NCI-H1417 treated with DMSO at 0.1 percent for 48 hours (cell line): ENCODE measurements at regions not wholly inside any gene's neighbourhood (a gene's known extent, or its start where the extent isn't known, plus 50 kb on each side); places are given as distances from the start of the nearest gene placed in this dataset.
"Not testable (repeated sequence)": the region's sequence is repeated elsewhere in the genome, so short reads cannot be mapped to it uniquely, and the experiment has no call there.

Experiments used
- DNase-seq: peaks from one replicate; lab custom pipeline; 2025; lab: John Stamatoyannopoulos, UW

DNA sequence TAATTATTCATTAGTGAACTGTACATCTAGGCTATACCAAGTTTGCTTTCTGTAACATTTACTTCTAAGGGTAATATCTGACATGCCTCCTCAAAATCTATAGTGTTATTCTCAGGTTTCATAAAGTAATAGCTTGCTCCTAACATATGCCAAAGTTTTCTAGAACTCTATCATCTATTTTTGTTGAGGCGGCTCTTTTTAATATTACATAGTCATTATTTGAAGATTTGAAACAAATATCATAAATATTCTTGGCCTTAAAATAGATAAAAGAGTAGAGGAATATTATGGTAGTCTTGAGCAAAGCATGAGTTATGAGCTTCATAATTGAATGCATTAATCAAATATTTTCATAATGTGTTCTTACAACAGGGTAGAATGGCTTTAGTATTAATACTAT is 327.2 kb upstream of the KCND2 start:
- no peak for DNase-seq

DNA sequence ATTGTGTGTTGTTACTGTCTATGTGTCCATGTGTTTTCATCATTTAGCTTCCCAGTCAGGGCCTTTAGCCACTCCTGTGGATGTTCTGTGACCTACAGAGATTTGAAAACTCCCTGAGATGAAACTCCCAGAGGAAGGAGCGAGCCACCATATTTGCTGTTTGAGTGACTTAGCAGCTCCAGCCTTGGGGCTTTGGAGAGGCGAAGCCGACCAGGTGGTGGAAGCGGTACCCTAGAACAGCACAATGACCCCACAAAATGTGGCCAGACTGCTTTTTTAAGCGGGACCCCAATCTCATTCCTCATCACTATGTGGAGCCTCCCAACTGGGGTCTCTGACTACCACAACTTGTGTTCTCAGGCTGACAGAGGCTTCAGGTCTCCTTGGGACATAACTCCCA is 323.9 kb upstream of the KCND2 start:
- DNase-seq, result no peak

DNA sequence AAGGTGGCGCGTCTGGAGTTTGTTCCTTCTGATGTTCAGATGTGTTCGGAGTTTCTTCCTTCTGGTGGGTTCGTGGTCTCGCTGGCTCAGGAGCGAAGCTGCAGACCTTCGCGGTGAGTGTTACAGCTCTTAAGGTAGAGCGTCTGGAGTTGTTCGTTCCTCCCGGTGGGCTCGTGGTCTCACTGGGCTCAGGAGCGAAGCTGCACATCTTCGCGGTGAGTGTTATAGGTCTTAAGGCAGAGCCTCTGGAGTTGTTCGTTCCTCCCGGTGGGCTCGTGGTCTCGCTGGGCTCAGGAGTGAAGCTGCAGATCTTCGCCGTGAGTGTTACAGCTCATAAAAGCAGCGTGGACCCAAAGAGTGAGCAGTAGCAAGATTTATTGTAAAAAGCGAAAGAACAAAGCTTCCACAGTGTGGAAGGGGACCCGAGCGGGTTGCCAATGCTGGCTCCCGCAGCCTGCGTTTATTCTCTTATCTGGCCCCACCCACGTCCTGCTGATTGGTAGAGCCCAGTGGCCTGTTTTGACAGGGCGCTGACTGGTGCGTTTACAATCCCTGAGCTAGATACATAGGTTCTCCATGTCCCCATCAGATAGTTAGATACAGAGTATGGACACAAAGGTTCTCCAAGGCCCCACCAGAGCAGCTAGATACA is 322.5 kb upstream of the KCND2 start:
- not testable (repeated sequence) for DNase-seq

DNA sequence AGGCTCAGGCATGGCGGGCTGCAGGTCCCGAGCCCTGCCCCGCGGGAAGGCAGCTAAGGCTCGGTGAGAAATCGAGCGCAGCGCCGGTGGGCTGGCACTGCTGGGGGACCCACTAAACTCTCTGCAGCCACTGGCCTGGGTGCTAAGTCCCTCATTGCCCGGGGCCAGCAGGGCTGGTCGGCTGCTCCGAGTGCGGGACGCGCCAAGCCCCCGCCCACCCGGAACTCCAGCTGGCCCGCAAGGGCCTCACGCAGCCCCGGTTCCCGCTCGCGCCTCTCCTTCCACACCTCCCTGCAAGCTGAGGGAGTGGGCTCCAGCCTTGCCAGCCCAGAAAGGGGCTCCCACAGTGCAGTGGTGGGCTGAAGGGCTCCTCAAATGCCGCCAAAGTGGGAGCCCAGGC is 321.4 kb upstream of the KCND2 start:
- not testable (repeated sequence) for DNase-seq

DNA sequence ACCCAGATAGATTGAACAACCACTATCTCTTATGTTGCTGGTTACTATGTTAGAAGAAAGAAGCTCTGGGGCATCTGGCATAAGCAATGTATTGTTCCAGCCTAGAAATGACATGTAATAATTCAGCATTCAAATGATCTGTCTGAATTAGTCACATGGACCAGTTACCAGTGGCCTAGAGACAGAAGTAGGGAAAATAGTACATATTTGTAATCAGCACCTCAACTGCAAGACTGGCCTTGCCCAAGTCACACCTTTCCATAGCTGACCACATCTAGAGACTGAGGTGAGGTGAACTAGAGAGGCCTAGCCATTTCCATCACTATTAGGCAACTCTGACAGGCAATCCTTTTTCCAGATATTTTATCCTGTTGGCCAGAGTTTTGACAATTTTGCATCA is 315.6 kb upstream of the KCND2 start:
- no peak for DNase-seq

DNA sequence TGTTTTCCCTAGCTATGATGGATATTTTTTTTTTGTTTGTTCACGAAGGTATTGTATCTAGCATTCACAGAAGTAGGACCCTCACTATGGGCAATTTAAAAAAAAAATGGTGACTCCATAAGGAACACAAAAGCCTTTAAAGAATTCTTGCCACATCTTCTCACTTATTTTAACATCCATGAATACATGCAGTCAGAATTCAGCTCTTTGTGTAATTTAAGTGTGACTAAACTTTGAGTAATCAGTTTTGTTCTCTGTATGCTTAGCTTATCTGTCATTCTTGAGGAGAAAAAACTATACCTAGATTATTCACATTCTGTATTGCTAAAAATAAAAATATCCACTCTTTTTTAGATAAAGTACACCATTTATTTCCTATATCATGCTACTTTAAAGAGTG is 313.2 kb upstream of the KCND2 start:
- no peak for DNase-seq

DNA sequence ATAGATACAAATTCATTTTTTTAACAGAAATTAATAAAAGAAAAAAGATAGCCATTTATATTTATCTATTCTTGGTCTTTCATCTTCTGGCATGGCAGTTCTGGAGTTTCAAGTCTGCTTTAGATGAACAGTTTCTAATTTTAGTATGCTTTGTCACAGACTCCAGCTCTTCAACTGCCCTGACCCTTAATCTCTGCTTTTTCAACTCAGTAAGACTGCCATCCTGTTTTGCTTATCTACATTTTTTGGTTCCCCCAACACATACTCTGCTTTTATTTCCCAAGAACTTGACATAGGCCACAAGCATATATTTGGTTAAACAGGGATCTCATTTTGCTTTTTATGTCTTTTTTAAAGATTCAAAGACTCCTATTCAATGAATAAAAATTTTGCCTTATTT is 309.3 kb upstream of the KCND2 start:
- no peak for DNase-seq

DNA sequence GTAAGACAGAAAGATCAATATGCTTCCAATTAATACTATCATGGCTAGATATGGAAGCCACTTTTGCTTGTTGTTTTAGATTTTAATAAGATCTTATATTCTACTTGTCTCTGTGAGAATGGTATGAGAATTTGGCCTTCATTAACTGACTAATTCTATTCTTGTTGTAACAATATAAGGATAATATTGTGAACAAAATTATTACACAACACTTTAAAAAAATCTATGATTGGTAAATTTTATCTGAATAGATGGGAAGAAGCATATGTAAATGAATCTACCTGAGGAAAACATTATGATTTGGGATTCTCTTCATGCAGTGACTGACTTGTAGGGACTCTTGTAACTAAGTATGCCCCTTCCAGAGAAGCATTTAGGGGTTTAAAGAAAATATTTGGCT is 308.9 kb upstream of the KCND2 start:
- no peak for DNase-seq

DNA sequence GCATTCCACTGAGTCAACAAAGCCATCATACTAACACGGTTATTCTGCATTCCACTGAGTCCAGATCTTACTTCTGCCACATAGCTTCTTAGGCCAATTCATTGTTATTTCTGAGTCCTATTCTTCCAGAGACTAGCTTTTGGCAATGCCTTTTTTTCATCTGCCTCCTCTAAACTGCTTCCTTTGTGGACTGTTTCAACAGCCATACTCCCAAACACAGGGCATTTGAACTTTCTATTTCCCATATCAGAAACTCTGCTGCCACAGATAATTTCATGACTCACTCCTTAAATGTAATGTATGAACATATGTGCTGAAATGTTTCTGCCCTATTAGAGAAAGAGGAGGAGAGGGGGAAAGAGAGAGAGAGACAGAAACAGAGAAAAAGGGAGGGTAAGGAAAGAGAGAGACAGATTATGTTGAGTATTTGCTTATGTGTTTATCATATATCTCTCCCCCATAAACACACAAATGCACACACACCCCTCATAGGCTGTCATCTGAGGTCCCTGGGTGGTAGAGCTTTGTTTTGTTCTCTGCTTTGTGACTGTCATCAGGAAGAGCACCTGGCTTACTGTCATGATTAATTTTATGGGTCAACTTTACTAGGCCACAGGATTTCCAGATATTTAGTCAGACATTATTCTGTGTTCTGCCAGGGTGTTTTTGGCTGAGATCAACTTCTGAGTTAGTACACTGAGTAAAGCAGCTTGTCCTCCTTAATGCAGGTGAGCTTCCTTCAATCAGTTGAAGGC is 308.0 kb upstream of the KCND2 start:
- DNase-seq, result no peak

DNA sequence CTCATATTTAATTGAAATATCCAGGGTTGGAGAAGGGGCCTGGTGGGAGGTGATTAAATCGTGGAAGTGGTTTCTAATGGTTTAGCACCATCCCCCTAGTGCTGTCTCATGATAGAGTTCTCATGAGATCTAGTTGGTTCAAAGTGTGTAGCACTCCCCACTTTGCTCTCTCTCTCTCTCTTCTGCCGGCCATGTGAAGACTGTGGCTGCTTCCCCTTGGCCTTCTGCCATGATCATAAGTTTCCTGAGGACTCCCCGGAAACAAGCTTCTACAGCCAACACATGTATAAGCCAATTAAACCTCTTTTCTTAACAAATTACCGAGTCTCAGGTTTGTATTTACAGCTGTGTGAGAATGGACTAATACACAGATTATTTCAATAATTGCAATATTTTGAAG is 305.8 kb upstream of the KCND2 start:
- DNase-seq, result no peak

DNA sequence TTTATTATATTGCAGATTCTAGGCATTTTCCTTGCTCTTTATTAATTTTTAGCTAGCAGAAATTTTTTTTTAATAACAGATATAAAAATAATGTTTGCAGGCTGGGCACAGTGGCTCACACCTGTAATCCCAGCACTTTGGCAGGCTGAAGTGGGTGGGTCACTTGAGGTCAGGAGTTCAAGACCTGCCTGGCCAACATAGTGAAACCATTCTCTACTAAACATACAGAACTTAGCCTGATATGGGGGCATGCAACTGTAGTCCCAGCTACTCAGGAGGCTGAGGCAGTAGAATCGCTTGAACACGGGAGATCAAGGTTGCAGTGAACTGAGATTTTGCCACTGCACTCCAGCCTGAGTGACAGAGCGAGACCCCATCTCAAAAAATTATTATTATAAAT is 304.6 kb upstream of the KCND2 start:
- DNase-seq, result not testable (repeated sequence)

DNA sequence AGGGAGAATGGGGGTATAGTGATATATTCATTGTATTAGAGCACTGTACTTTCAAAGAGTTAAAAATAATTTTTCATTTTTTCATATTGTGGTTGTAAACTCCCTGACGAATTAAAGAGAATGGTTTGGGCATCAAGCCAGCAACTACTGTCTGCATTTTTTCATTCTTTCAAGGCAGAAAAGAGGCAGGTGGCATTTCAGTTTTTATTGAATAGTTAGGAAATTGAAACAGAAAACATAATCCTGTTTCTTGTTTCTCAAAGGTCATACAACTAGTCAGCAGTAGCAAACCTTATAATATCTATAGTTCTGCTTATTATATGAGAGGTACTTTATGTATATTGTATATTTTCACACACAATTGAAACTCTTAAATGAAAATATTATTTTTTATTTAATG is 303.9 kb upstream of the KCND2 start:
- no peak for DNase-seq

DNA sequence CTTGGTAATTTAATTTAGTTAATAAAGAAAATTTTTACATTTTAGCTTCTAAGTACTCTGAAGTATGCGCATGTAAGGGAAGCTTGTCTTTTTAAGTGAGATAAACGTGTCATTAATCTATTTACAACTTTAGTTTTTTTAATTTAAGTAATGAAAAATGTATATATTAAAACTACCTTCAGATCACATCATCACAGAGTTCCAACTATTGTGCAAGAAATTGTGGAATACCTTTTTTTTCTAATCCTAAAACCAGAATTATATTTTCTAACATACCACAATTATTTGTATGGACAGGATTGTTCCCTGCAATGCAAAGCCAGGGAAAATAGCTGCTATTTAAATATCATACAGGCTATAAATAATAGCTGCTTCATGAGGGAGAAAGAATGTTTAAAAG is 303.2 kb upstream of the KCND2 start:
- no peak for DNase-seq

DNA sequence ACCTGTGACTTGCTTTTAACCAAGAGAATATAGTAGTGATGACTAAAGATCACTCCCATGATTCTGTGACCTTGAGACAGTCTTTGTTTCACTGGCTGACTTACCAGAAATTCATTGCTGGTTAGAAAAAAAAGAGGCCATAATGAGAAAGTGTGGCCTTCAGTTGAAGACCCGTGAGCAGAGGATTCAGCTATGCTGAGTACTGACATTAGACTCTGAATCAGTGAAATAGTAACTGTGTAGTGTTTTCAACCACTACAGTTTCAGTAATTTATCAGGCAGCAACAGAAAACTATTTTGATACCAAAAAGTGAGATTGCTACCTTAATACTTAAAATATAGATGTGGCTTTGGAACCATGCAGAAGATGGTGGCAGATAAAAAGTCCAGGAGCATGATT is 298.0 kb upstream of the KCND2 start:
- no peak for DNase-seq

DNA sequence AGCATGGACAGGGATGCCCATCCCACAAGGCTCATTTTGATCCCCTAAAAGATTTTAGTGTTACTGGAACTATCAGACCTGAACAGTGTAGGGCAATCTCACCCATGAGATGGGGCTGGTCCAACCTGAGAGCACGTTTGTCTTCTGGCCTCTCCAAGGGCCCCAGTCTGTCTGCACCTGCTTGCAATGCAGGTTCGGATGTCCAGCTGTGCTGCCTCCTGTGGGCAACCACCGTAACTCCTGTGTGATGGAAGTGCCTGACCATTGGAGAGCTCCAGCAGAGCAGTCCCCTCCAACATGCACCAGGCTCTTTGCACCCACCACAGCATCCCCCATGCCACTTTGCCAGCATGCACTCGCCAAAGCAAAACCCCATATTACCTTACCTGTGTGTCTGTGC is 290.1 kb upstream of the KCND2 start:
- DNase-seq, result no peak

DNA sequence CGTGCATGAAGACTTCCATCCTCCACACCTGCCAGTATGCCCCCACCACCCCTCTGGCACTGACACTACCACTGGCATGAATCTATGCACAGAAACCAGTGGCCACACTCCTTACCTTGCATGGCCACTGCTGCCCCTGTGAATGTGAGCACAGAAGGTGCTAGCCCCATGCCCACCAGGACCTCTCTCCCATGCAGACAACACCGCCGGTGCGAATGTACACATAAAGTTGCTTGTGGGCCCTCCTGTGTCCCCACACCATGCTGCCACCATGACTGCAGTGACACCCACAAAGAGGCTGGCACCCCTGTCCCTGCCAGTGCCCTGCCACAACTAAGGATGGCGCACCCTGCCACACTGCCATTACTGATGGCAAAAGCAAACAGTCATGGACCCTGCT is 289.5 kb upstream of the KCND2 start:
- no peak for DNase-seq

DNA sequence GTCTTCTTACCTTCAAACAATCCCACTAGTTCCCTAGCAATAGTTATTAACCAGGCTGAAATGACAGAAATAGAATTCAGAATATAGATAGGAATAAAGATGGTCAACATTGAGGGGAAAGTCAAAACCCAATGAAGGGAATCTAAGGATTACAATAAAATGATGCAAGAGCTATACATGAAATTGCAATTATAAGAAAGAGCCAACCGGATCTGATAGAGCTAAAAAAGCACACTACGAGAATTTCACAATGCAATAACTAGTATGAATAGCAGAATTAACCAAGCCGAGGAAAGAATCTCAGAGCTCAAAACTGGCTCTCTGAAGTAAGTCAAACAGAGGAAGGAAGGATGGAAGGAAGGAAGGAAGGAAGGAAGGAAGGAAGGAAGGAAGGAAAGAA is 288.7 kb upstream of the KCND2 start:
- no peak for DNase-seq

DNA sequence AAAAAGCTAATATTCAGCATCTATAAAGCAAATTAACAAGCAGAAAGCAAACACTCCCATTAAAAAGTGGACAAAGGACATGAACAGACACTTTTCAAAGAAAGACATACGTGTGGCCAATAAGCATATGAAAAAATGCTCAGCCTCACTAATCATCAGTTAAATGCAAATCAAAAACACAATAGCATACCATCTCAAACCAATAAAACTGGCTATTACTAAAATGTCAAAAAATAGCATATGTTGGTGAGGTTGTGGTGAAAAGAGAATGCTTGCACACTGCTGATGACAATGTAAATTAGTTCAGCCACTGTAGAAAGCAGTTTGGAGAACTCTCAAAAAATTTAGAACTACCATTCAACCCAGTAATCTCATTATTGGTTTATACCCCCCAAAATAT is 284.6 kb upstream of the KCND2 start:
- DNase-seq, result no peak

DNA sequence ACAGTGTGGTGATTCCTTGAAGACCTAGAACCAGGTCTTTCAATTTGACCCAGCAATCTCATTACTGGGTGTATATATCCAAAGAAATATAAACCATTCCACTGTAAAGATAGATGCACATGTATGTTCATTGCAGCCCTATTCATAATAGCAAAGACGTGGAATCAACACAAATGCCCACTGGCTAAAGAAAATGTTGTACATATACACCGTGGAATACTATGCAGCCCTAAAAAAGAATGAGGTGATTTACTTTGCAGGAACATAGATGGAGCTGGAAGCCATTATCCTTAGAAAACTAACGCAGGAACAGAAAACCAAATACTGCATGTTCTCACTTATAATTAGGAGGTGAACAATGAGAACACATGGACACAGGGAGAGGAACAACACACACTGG is 278.0 kb upstream of the KCND2 start:
- no peak for DNase-seq

DNA sequence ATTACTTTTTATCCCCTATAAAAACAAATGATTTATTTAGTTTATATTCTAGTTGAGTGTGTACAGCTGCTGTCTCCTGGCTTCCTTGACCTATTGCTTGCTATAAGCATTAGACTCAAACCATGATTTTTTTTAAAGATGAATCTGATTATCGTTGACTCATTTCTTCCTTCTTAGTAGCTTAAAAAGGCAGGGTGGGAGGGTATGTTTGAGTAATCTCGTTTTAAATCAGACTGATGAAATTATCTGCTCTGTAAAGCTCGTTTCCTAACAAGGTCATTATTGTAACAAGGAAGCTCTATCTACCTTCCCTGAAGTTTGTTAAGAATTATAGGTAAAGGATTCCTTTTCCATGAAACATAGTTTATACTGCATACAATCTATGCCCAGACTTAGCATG is 276.3 kb upstream of the KCND2 start:
- no peak for DNase-seq

DNA sequence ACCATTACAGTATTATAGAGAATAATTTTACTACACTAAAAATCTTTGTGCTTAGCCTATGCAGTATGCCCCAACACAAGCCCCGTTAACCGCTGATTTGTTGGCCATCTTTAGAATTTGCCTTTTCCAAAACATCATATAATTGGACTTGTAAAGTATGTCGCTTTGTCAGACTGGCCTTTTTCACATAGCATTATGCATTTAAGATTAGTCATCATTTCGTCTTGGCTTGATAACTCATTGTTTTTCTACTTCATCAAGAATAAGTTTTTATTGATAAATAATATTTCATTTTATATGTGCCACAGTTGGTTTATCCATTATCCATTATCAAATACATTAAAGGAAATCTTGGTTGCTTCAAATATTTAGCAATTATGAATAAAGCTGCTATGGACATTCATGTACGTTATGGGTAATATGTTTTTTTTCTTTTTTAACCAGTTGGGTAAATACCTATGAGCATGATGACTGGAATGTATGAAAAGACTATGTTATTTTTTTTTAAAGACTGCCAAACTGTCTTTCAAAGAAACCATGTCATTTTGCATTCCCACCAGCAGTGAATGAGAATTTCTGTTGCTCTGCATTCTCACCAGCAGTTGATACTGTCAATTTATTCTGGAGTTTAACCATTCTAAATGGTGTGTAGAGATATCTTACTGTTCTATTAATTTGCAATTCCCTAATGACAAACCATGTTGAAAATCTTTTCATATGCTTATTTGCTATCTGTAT is 273.1 kb upstream of the KCND2 start:
- no peak for DNase-seq

DNA sequence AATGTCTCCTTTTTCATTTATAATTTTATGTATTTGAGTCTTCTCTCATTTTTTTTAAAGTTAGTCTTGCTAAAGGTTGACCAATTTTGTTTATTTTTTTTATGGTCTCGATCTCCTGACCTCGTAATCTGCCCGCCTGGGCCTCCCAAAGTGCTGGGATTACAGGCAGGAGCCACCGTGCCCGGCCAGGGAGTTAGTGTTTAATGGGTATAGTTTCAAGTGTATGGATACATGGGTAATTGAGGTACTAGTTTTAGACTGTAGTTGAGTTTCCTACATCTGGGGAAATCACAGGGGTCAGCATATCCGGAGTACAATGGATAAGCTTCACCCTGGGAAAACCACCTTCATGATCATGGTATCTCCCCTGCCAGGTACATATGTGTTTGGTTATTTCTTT is 267.3 kb upstream of the KCND2 start:
- no peak for DNase-seq

DNA sequence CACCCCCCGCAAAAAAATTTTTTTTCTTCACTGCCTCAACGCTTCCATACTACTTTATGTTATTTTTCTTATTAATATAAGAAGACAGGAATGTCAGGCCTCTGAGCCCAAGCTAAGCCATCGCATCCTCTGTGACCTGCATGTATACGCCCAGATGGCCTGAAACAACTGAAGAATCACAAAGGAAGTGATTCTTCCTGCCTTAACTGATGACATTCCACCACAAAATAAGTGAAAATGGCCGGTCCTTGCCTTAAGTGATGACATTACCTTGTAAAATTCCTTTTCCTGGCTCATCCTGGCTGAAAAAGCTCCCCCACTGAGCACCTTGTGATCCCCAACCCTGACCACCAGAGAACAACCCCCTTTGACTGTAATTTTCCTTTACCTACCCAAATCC is 258.7 kb upstream of the KCND2 start:
- not testable (repeated sequence) for DNase-seq
